Stimulated activated CD4-positive, alpha-beta T cell treated with anti-CD3 and anti-CD28 coated beads, Interleukin-2, amount 100 ng/mL, for 24 hours (primary cell): ENCODE measurements at regions not wholly inside any gene's neighbourhood (a gene's known extent, or its start where the extent isn't known, plus 50 kb on each side); places are given as distances from the start of the nearest gene placed in this dataset.
"Not testable (repeated sequence)": the region's sequence is repeated elsewhere in the genome, so short reads cannot be mapped to it uniquely, and the experiment has no call there.

ENCODE experiments used
- DNase-seq, 2 donors: peaks; one replicate each; pipeline ENCODE4 v3.0.0-alpha.2; 2020

GRCh38 chr2:167790781-167791450, 456.5 kb downstream of the STK39 start:
- DNase-seq, result no peak

- no peak for DNase-seq
Observed at GRCh38 chr2:167790189-167790588, 457.2 kb downstream of the STK39 start.

GRCh38 chr2:167787562-167787961, 459.8 kb downstream of the STK39 start:
- DNase-seq, result no peak

GRCh38 chr2:167787021-167787420, 460.4 kb downstream of the STK39 start:
- no peak for DNase-seq

GRCh38 chr2:167785606-167786216, 461.7 kb downstream of the STK39 start:
- no peak for DNase-seq

GRCh38 chr2:167784084-167784425, 463.3 kb downstream of the STK39 start:
- DNase-seq, result no peak

GRCh38 chr2:167783261-167784083, 463.9 kb downstream of the STK39 start:
- DNase-seq, result no peak

- not testable (repeated sequence) for DNase-seq
Observed at GRCh38 chr2:167781629-167782028, 465.8 kb downstream of the STK39 start.

GRCh38 chr2:167776359-167776758, 471.0 kb downstream of the STK39 start:
- no peak for DNase-seq

- no peak for DNase-seq
Observed at GRCh38 chr2:167771628-167772027, 475.8 kb downstream of the STK39 start.

- no peak for DNase-seq
Observed at GRCh38 chr2:167769020-167769419, 478.4 kb downstream of the STK39 start.

GRCh38 chr2:167767830-167768229, 479.6 kb downstream of the STK39 start:
- DNase-seq, result no peak

GRCh38 chr2:167764772-167765341, 482.5 kb downstream of the STK39 start:
- DNase-seq, result no peak

GRCh38 chr2:167761465-167762136, 485.8 kb downstream of the STK39 start:
- no peak for DNase-seq

GRCh38 chr2:167759531-167759930, 487.9 kb downstream of the STK39 start:
- no peak for DNase-seq

GRCh38 chr2:167758292-167758691, 489.1 kb downstream of the STK39 start:
- DNase-seq, result no peak

- no peak for DNase-seq
Observed at GRCh38 chr2:167756446-167756845, 490.9 kb downstream of the STK39 start.

GRCh38 chr2:167753142-167753541, 494.3 kb downstream of the STK39 start:
- no peak for DNase-seq

GRCh38 chr2:167752734-167753133, 494.7 kb downstream of the STK39 start:
- no peak for DNase-seq

- no peak for DNase-seq
Observed at GRCh38 chr2:167750675-167751074, 496.7 kb downstream of the STK39 start.

GRCh38 chr2:167749660-167750059, 497.7 kb downstream of the STK39 start:
- no peak for DNase-seq

- DNase-seq, result no peak
Observed at GRCh38 chr2:167749016-167749415, 498.4 kb downstream of the STK39 start.

GRCh38 chr2:167748536-167748935, 498.9 kb downstream of the STK39 start:
- DNase-seq, result no peak
